Left lung (tissue), 4 donors: ENCODE measurements at regions not wholly inside any gene's neighbourhood (a gene's known extent, or its start where the extent isn't known, plus 50 kb on each side); places are given as distances from the start of the nearest gene placed in this dataset.

Source experiments
- ATAC-seq: fragments of 200-7000 bp; cut with Tn5 transposase; one replicate; pipeline ENCODE4 v1.9.1; 2020; ENCODE audit warnings: moderate library complexity
- DNase-seq, 4 donors: peaks; one replicate each; pipeline ENCODE4 v3.0.0-alpha.2; 2013 to 2020
- H3K27ac ChIP-seq, 2 donors: fragments of 200-600 bp; sonication (generic) in 1 of 2; one replicate each; pipeline versions ENCODE4 v1.5.0 to v1.8.0; 2020 to 2021
- H3K27me3 ChIP-seq, 2 donors: fragments of 200-600 bp; sonication (generic) in 1 of 2; one replicate each; pipeline versions ENCODE4 v1.5.0 to v1.8.0; 2020 to 2021
- H3K36me3 ChIP-seq, 2 donors: fragments of 200-600 bp; sonication (generic) in 1 of 2; one replicate each; pipeline versions ENCODE4 v1.5.0 to v1.8.0; 2020 to 2021
- H3K4me1 ChIP-seq, 2 donors: fragments of 200-600 bp; one replicate each; pipeline ENCODE4 v1.8.0; 2021
- H3K4me3 ChIP-seq, 2 donors: fragments of 200-600 bp; sonication (generic) in 1 of 2; one replicate each; pipeline versions ENCODE4 v1.5.0 to v1.8.0; 2020 to 2021; ENCODE audit warnings: mild to moderate bottlenecking in 1 of 2
- H3K9me3 ChIP-seq, 2 donors: fragments of 200-600 bp; sonication (generic) in 1 of 2; one replicate each; pipeline versions ENCODE4 v1.5.0 to v1.8.0; 2020 to 2021
- CTCF ChIP-seq, 2 donors: fragments of 200-600 bp; sonication (generic) in 1 of 2; IDR thresholded peaks; one replicate each; pipeline versions ENCODE4 v1.5.0 to v1.8.0; 2021; ENCODE audit warnings: antibody characterized with exemption in 2 of 2
- intact Hi-C, 2 donors: fragments of 100-400 bp; cut with DNase I; formaldehyde crosslinking; loops; one replicate each; pipeline versions ENCODE4 v1.11.2 to v1.14.2; 2022
- donor health status: DM: no; HTN: yes; CAD: no.
- donor health status: DM: no; HTN: no; CAD: no.

GRCh38 chr9:88691091-88691490 lies 156.1 kb downstream of the NXNL2 start:
- Histone ChIP-seq H3K27me3 (no peaks in the 10 kb centered on the region), H3K4me3 (no peak overlapping the region), H3K27ac (no peak overlapping the region), H3K9me3 (peaks cover 0 to 3% of the 10 kb centered on the region in 2 donors), H3K4me1 (no peaks in the 10 kb centered on the region), H3K36me3 (no peaks in the 10 kb centered on the region)
- intact Hi-C loops: no loop called here
- ATAC-seq (no peak), DNase-seq (no peak)
- TF ChIP-seq CTCF (IDR thresholded peaks at IDR 0.05): no peak

- no peak for DNase-seq
- Histone ChIP-seq H3K4me3 (no peak overlapping the region), H3K9me3 (peaks cover 0 to 3% of the 10 kb centered on the region in 2 donors), H3K27me3 (no peaks in the 10 kb centered on the region), H3K4me1 (no peaks in the 10 kb centered on the region), H3K36me3 (no peaks in the 10 kb centered on the region), H3K27ac (no peak overlapping the region)
- intact Hi-C loops: no loop called here
- TF ChIP-seq CTCF (IDR thresholded peaks at IDR 0.05): no peak
- ATAC-seq: no peak
Measured at GRCh38 chr9:88691811-88692210, 156.8 kb downstream of the NXNL2 start.

- Histone ChIP-seq H3K36me3 (no peaks in the 10 kb centered on the region), H3K27ac (no peak overlapping the region), H3K4me3 (no peak overlapping the region), H3K9me3 (peaks cover 0 to 3% of the 10 kb centered on the region in 2 donors), H3K4me1 (no peaks in the 10 kb centered on the region), H3K27me3 (no peaks in the 10 kb centered on the region)
- no peak for ATAC-seq
- no peak for DNase-seq
- intact Hi-C loops: no loop called here
- TF ChIP-seq CTCF (IDR thresholded peaks at IDR 0.05): no peak
Measured at GRCh38 chr9:88692827-88693226, 157.8 kb downstream of the NXNL2 start.

- H3K36me3 ChIP-seq: no peaks in the 10 kb centered on the region
- ATAC-seq: peak; percentile 41
- no peaks in the 10 kb centered on the region for H3K4me1 ChIP-seq
- TF ChIP-seq CTCF (IDR thresholded peaks at IDR 0.05): no peak
- no peak overlapping the region for H3K27ac ChIP-seq
- H3K9me3 ChIP-seq: peaks cover 0 to 3% of the 10 kb centered on the region in 2 donors
- DNase-seq: peak in 1 of 4 donors; percentile 50
- H3K27me3 ChIP-seq: no peaks in the 10 kb centered on the region
- intact Hi-C loops: no loop called here
- no peak overlapping the region for H3K4me3 ChIP-seq
Measured at GRCh38 chr9:88694625-88695024, 159.6 kb downstream of the NXNL2 start.

- Histone ChIP-seq H3K36me3 (no peaks in the 10 kb centered on the region), H3K27ac (no peak overlapping the region), H3K9me3 (peaks cover 0 to 3% of the 10 kb centered on the region in 2 donors), H3K4me3 (no peak overlapping the region), H3K4me1 (no peaks in the 10 kb centered on the region), H3K27me3 (no peaks in the 10 kb centered on the region)
- intact Hi-C loops: no loop called here
- no peak for ATAC-seq
- TF ChIP-seq CTCF (IDR thresholded peaks at IDR 0.05): no peak
- DNase-seq: no peak
Measured at GRCh38 chr9:88696501-88696900, 161.5 kb downstream of the NXNL2 start.
